ENCODE measurements at regions not wholly inside any gene's neighbourhood (a gene's known extent, or its start where the extent isn't known, plus 50 kb on each side); places are given as distances from the start of the nearest gene placed in this dataset.

DNA sequence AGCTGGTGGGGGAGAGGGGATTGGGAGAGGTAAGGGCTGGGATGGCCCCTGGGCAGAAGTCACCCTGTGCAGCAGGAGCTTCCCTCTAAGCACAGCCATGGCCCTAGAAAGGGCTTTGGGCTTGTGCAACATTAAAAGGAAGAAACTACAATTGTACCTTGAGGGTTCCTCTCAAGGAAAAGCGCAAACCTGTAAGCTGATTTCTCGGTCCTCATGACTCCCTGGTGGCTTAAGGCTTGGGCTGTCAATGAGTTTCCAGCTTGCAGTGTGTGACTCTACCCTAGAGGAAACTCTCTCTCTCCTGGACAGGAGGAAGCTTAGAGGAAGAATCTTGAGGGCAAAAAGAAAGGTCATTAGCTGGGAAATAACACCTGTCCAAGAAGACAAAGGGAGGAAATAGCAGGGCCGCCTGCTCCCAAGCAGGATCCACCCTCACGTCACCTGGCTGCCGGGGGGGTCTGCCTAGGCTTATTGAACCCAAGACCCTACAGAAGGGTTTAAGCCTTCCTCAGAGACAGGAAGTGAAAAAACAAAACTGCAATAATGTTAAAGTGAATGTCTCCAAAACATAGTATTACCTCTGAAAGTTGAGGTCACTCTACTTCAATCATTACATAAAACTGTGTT, 112.5 kb downstream of the WDR11 start:
- no peak for DNase-seq
- TF ChIP-seq, protein P1, sequence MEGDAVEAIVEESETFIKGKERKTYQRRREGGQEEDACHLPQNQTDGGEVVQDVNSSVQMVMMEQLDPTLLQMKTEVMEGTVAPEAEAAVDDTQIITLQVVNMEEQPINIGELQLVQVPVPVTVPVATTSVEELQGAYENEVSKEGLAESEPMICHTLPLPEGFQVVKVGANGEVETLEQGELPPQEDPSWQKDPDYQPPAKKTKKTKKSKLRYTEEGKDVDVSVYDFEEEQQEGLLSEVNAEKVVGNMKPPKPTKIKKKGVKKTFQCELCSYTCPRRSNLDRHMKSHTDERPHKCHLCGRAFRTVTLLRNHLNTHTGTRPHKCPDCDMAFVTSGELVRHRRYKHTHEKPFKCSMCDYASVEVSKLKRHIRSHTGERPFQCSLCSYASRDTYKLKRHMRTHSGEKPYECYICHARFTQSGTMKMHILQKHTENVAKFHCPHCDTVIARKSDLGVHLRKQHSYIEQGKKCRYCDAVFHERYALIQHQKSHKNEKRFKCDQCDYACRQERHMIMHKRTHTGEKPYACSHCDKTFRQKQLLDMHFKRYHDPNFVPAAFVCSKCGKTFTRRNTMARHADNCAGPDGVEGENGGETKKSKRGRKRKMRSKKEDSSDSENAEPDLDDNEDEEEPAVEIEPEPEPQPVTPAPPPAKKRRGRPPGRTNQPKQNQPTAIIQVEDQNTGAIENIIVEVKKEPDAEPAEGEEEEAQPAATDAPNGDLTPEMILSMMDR (IDR thresholded peaks at IDR 0.05 in 8 of 11, conservative IDR thresholded peaks at IDR 0.05 in 3 of 11): no peak
- H3K4me1 ChIP-seq: no peaks in the 10 kb centered on the region
- no peaks in the 10 kb centered on the region for H3K36me3 ChIP-seq
- H3K27ac ChIP-seq: no peak overlapping the region
- no peak overlapping the region for H3K4me3 ChIP-seq
- peaks cover 0 to 57% (median 0%) of the 10 kb centered on the region in 7 donors for H3K27me3 ChIP-seq (replicated peaks in 1 of 7)
- 55 to 76% (median 70%) methylated on average over 5 of the region's 5 CpGs for WGBS, 5 donors
- peaks cover 0 to 5% (median 0%) of the 10 kb centered on the region in 8 donors for H3K9me3 ChIP-seq
- intact Hi-C loops (cut with DNase I; ENCODE audit: low total_unique reads): no loop called here

DNA sequence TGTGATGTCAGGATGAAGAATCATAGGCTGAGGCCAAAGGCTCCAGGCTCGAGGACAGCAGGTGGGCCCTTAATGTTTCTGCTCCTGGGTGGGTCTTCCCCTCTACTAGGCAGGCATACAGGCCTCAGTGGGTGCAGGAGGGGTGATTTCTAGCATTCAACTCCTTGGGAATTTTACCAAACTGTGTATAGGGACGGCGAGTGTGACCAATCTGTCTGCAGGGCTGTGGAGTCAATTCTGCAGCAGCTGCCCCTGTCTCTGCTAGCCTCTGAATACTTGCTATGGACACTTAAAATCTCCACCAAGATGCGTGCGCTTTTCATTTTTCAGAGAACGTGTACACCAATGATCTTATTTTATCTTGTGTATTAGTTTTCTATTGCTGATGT, 115.5 kb downstream of the WDR11 start:
- no peaks in the 10 kb centered on the region for H3K4me1 ChIP-seq
- intact Hi-C loops (cut with DNase I; ENCODE audit: low total_unique reads): no loop called here
- no peaks in the 10 kb centered on the region for H3K36me3 ChIP-seq
- H3K4me3 ChIP-seq: no peak overlapping the region
- DNase-seq: no peak
- WGBS, 5 donors: 83 to 93% (median 87%) methylated on average over 5 to 6 of the region's 6 CpGs
- TF ChIP-seq, protein P1 (IDR thresholded peaks at IDR 0.05 in 8 of 11, conservative IDR thresholded peaks at IDR 0.05 in 3 of 11): no peak
- no peak for TF ChIP-seq POLR2AphosphoS5 (IDR thresholded peaks at IDR 0.05)
- TF ChIP-seq POLR2A (IDR thresholded peaks at IDR 0.05): no peak
- peaks cover 0 to 5% (median 0%) of the 10 kb centered on the region in 8 donors for H3K9me3 ChIP-seq
- H3K27me3 ChIP-seq (replicated peaks in 1 of 7): peaks cover 0 to 73% (median 0%) of the 10 kb centered on the region in 7 donors
- no peak overlapping the region for H3K27ac ChIP-seq

DNA sequence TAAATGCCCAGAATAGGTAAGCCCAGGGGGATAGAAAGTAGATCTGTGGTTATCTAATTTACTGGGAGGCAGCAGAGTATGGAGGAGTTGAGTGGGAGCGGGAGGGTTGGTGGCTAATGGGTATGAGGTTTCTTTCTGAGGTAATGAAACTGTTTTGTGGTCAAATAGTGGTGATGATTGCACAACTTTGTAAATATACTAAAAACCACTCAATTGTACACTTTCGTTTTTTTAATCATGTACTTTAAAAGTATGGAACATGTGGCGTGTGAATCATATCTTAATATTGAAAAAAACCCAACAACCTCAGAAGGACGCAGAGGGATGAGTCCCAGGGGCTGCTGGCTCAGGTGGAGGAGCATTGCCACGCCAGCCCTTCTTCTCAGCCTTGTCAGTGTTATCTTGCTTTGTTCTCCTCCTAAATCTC, 118.1 kb downstream of the WDR11 start:
- H3K27ac ChIP-seq: no peak overlapping the region
- peaks cover 0 to 28% (median 8%) of the 10 kb centered on the region in 8 donors for H3K9me3 ChIP-seq
- H3K27me3 ChIP-seq (replicated peaks in 1 of 7): peaks cover 0 to 80% (median 0%) of the 10 kb centered on the region in 7 donors
- DNase-seq: no peak
- no peak for TF ChIP-seq POLR2AphosphoS5 (IDR thresholded peaks at IDR 0.05)
- TF ChIP-seq, protein P1 (IDR thresholded peaks at IDR 0.05 in 8 of 11, conservative IDR thresholded peaks at IDR 0.05 in 3 of 11): no peak
- TF ChIP-seq POLR2A (IDR thresholded peaks at IDR 0.05): no peak
- intact Hi-C loops (cut with DNase I; ENCODE audit: low total_unique reads): no loop called here
- H3K4me3 ChIP-seq: no peak overlapping the region
- 45 to 62% (median 46%) methylated on average over 5 of the region's 5 CpGs for WGBS, 5 donors
- H3K4me1 ChIP-seq: no peaks in the 10 kb centered on the region
- H3K36me3 ChIP-seq: no peaks in the 10 kb centered on the region

DNA sequence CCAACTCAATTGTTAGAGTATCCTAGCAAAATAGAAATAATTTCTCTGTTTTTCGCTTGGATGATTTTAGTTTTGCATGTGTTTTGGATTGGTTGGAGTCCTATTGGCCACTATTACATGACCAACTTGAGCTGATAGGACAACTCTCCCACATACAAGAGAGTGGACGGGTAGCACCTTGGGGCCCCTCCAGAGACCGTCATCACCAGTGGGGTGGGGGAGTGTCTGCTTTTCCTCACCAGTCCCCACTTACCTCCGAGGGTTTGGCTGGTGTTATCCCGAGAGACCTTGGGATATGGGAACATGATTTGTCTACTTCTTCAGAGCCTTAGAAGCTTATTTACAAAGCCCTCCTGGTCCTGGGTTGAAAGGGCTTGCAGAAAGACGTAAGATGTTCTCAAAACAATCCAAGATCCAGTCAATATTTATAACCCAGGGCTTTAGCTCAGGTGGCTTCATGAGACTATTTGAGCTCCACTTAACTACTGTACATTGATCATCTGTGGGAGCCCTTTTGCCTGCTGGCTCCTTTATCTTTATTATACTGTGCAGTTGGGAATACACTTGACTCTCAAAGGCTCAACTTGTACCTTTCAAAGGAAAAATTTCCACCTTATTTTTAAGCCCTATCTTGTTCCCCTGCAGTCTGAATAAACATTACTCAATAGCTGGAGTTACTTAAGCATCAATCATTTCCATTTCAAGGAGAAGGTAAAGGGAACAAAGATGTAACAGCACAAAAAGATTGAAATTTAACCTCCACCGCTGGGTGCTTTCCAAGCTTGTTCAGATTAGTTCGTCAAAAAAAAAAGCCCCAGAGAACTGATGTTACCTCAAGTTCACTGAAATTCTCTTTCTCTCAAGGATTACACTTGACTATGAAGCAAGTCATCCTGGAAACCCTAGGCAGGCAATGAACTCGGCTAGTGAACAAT, 119.7 kb downstream of the WDR11 start:
- Histone ChIP-seq H3K36me3 (no peaks in the 10 kb centered on the region), H3K27ac (no peak overlapping the region), H3K4me3 (no peak overlapping the region), H3K27me3 (replicated peaks in 1 of 7) (peaks cover 0 to 81% (median 0%) of the 10 kb centered on the region in 7 donors), H3K4me1 (no peaks in the 10 kb centered on the region), H3K9me3 (peaks cover 0 to 42% (median 10%) of the 10 kb centered on the region in 8 donors)
- 76 to 85% (median 80%) methylated on average over 9 of the region's 9 CpGs for WGBS, 5 donors
- TF ChIP-seq POLR2A (IDR thresholded peaks at IDR 0.05) (no peak), POLR2AphosphoS5 (IDR thresholded peaks at IDR 0.05) (no peak)
- TF ChIP-seq, protein P1 (IDR thresholded peaks at IDR 0.05 in 8 of 11, conservative IDR thresholded peaks at IDR 0.05 in 3 of 11): no peak
- intact Hi-C loops (cut with DNase I; ENCODE audit: low total_unique reads): no loop called here
- no peak for DNase-seq
